Keratinocyte (primary cell): ENCODE measurements at regions not wholly inside any gene's neighbourhood (a gene's known extent, or its start where the extent isn't known, plus 50 kb on each side); places are given as distances from the start of the nearest gene placed in this dataset.

ENCODE experiments used
- DNase-seq: peaks from one replicate; pipeline ENCODE4 v3.0.0-alpha.2; 2011; ENCODE audit warnings: low read depth, missing footprints, low spot score
- FAIRE-seq: peaks from 2 replicates; lab custom pipeline; 2011; peaks lifted over from hg19 to GRCh38; lab: Jason Lieb, UNC
- H2AFZ ChIP-seq: 2 replicates; pipeline ENCODE4 v1.6.0; 2012; ENCODE audit warnings: low read length, control low read depth, inconsistent platforms; ENCODE audit not compliant: control insufficient read depth
- H3K27ac ChIP-seq: 2 replicates; pipeline ENCODE4 v1.5.1; 2011; ENCODE audit warnings: low read length; ENCODE audit not compliant: control insufficient read depth, insufficient read depth
- H3K27me3 ChIP-seq: 3 replicates; pipeline ENCODE4 v1.6.0; 2011; ENCODE audit warnings: low read length; ENCODE audit not compliant: control insufficient read depth, insufficient read depth; ENCODE audit errors: extremely low read depth
- H3K36me3 ChIP-seq, 2 experiments: 2 replicates in 1 of 2; 3 replicates in 1 of 2; pipeline ENCODE4 v1.5.1; 2011; ENCODE audit warnings: low read length in 2 of 2, mild to moderate bottlenecking in 1 of 2; ENCODE audit not compliant: control insufficient read depth in 2 of 2, insufficient read depth in 2 of 2; ENCODE audit errors: extremely low read depth in 1 of 2
- H3K4me1 ChIP-seq: 3 replicates; pipeline ENCODE4 v1.5.1; 2011; ENCODE audit warnings: low read length; ENCODE audit not compliant: control insufficient read depth, insufficient read depth; ENCODE audit errors: extremely low read depth
- H3K4me2 ChIP-seq: 3 replicates; pipeline ENCODE4 v1.6.0; 2011; ENCODE audit warnings: low read depth, low read length; ENCODE audit not compliant: control insufficient read depth, insufficient read depth; ENCODE audit errors: extremely low read depth
- H3K4me3 ChIP-seq, 3 experiments: fragments of 200-600 bp in 1 of 3; sonication (generic) in 1 of 3; 2 replicates in 2 of 3; 3 replicates in 1 of 3; pipeline ENCODE4 v1.5.1; 2011 to 2016; ENCODE audit warnings: low read length in 3 of 3, mild to moderate bottlenecking in 3 of 3, control low read depth in 2 of 3, inconsistent platforms in 1 of 3, low read depth in 1 of 3, mixed read lengths in 1 of 3, mixed run types in 1 of 3, moderate library complexity in 1 of 3; ENCODE audit not compliant: control insufficient read depth in 2 of 3, insufficient read depth in 2 of 3; ENCODE audit errors: extremely low read depth in 1 of 3
- H3K79me2 ChIP-seq: 2 replicates; pipeline ENCODE4 v1.6.0; 2012; ENCODE audit warnings: low read length; ENCODE audit not compliant: control insufficient read depth, insufficient read depth
- H3K9ac ChIP-seq: 3 replicates; pipeline ENCODE4 v1.6.0; 2011; ENCODE audit warnings: low read length; ENCODE audit not compliant: control insufficient read depth, insufficient read depth; ENCODE audit errors: extremely low read depth
- H3K9me1 ChIP-seq: 3 replicates; pipeline ENCODE4 v1.6.0; 2011; ENCODE audit warnings: low read length; ENCODE audit not compliant: control insufficient read depth, insufficient read depth; ENCODE audit errors: extremely low read depth
- H3K9me3 ChIP-seq: 2 replicates; pipeline ENCODE4 v1.5.1; 2012; ENCODE audit warnings: low read depth, low read length; ENCODE audit not compliant: control insufficient read depth
- H4K20me1 ChIP-seq: 3 replicates; pipeline ENCODE4 v1.6.0; 2011; ENCODE audit warnings: low read length; ENCODE audit not compliant: control insufficient read depth, insufficient read depth; ENCODE audit errors: extremely low read depth
- EZH2 ChIP-seq: IDR thresholded peaks from one replicate; pipeline ENCODE4 v1.6.1; 2012; ENCODE audit warnings: inconsistent platforms, mild to moderate bottlenecking, low read length, moderate library complexity
- dilution Hi-C: fragments of 300-500 bp; cut with MboI; formaldehyde crosslinking; loops from one replicate; pipeline ENCODE4 v1.7.0; 2020; ENCODE audit warnings: low sequenced_read_pairs; ENCODE audit not compliant: extremely low pct_ligation_motif_present
- TF ChIP-seq, protein P1 (sequence below), 3 experiments: IDR thresholded peaks in 1 of 3; conservative IDR thresholded peaks in 1 of 3; optimal IDR thresholded peaks in 1 of 3; 2 replicates in 2 of 3; 3 replicates in 1 of 3; pipeline versions ENCODE3 to v1.5.1; 2011; ENCODE audit warnings: low read length in 3 of 3, mild to moderate bottlenecking in 3 of 3, moderate library complexity in 2 of 3, control low read depth in 1 of 3, inconsistent platforms in 1 of 3; ENCODE audit not compliant: insufficient read depth in 2 of 3; ENCODE audit errors: extremely low read depth in 1 of 3

DNA sequence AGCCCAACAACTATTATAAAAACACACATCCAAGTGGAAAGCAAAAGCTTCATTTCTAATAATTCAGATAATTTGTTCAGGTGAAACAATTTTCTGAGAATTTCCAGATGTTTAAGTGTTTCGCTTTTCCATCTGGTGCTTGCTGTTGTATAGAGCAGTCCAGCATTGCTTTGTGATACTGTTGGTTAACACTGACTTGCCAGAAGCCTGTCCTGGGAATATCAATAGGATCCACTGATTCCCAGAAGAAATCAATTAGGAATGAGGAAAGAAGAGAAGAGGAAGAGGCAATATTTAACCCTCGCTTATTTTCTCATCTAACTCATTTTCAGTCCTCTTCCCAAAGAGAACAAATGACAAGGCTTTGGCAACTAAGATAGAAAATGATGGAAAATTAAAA lies 94.9 kb upstream of the DDIT4L start:
- no peaks in the 10 kb centered on the region for H3K36me3 ChIP-seq
- peaks cover 25% of the 10 kb centered on the region for H3K4me1 ChIP-seq
- no peak for DNase-seq
- H4K20me1 ChIP-seq = no peaks in the 10 kb centered on the region
- no peaks in the 10 kb centered on the region for H3K79me2 ChIP-seq
- no peaks in the 10 kb centered on the region for H3K9me3 ChIP-seq
- no peak overlapping the region for H3K27ac ChIP-seq
- dilution Hi-C loops = no loop called here
- no peak overlapping the region for H3K4me2 ChIP-seq
- no peak for TF ChIP-seq EZH2
- no peaks in the 10 kb centered on the region for H3K27me3 ChIP-seq
- no peak overlapping the region for H3K9ac ChIP-seq
- H3K4me3 ChIP-seq = no peak overlapping the region
- no peaks in the 10 kb centered on the region for H3K9me1 ChIP-seq
- H2AFZ ChIP-seq = no peak overlapping the region
- FAIRE-seq = no peak

DNA sequence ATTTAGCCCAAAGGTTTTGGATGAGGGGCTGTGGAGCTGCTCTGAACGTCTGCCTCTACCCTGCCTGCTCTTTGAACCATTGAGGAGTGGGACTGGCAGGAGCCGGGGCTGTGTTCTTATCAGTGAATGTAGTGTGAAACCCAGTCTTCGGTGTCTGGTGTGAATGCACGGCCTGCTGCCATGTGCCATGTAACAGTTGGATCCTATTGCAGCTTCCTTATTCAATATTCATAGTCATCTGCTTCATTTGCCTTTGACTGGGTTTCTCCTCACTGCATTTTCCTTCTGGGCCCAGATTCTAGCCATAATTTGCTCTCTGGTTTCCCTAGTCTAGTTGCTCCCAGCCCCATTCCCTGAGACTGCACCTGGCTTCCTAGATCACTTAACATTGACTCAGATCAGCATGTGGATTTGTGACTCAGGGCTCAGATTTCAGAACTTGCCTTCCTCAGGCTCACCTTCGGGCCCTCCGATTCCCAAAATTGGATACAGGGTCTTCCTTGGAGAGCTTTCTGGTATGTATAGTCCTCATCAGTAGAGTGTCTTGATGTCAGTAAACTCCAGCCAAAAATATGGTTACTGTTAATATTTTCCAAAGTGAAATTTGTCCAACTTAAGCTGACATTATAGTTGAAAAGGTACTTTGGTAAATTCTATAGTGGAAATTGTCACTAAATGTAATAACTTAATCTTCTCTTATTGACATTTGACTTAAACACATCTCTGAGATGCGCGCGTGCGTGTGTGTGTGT lies 94.0 kb upstream of the DDIT4L start:
- no peaks in the 10 kb centered on the region for H3K9me1 ChIP-seq
- no peaks in the 10 kb centered on the region for H3K9me3 ChIP-seq
- H3K9ac ChIP-seq = no peak overlapping the region
- DNase-seq = no peak
- H2AFZ ChIP-seq = no peak overlapping the region
- H3K79me2 ChIP-seq = no peaks in the 10 kb centered on the region
- dilution Hi-C loops = no loop called here
- peak; percentile 5 for FAIRE-seq
- no peak overlapping the region for H3K27ac ChIP-seq
- H3K27me3 ChIP-seq = no peaks in the 10 kb centered on the region
- no peak overlapping the region for H3K4me2 ChIP-seq
- TF ChIP-seq EZH2 = no peak
- TF ChIP-seq, protein P1, sequence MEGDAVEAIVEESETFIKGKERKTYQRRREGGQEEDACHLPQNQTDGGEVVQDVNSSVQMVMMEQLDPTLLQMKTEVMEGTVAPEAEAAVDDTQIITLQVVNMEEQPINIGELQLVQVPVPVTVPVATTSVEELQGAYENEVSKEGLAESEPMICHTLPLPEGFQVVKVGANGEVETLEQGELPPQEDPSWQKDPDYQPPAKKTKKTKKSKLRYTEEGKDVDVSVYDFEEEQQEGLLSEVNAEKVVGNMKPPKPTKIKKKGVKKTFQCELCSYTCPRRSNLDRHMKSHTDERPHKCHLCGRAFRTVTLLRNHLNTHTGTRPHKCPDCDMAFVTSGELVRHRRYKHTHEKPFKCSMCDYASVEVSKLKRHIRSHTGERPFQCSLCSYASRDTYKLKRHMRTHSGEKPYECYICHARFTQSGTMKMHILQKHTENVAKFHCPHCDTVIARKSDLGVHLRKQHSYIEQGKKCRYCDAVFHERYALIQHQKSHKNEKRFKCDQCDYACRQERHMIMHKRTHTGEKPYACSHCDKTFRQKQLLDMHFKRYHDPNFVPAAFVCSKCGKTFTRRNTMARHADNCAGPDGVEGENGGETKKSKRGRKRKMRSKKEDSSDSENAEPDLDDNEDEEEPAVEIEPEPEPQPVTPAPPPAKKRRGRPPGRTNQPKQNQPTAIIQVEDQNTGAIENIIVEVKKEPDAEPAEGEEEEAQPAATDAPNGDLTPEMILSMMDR (optimal IDR thresholded peaks at IDR 0.05 in 1 of 3, IDR thresholded peaks at IDR 0.05 in 1 of 3, conservative IDR thresholded peaks at IDR 0.05 in 1 of 3; ENCODE audit: extremely low read depth in 1 of 3, insufficient read depth in 2 of 3, low read length in 3 of 3) = no peak
- no peaks in the 10 kb centered on the region for H4K20me1 ChIP-seq
- H3K36me3 ChIP-seq = no peaks in the 10 kb centered on the region
- H3K4me1 ChIP-seq = peaks cover 17% of the 10 kb centered on the region
- no peak overlapping the region for H3K4me3 ChIP-seq

DNA sequence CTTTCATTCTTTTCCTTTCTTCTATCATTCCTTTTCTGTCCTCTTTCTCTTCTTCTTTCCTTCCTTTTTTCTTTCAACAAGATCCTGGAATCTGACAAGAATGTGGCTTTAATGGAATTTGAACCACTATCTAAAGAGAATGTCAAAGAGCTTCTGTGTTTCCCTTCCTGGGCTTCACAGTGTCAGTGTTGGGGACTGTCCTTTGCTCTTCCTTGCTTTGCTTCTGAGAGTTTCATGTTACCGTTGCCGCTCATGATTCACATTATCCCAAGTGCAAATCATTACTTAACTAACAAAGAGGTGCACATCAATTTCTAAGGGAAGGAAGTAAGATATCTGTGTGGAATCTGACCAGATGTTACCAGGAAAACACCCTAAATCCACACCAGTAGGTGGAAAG lies 90.5 kb upstream of the DDIT4L start:
- H3K27ac ChIP-seq = no peak overlapping the region

More for the DNA sequence above, 90.5 kb upstream of the DDIT4L start:
- Histone ChIP-seq H2AFZ (no peak overlapping the region), H3K4me3 (no peak overlapping the region), H3K27me3 (no peaks in the 10 kb centered on the region), H3K9me3 (no peaks in the 10 kb centered on the region), H4K20me1 (no peaks in the 10 kb centered on the region), H3K9ac (no peak overlapping the region), H3K9me1 (no peaks in the 10 kb centered on the region), H3K4me2 (no peak overlapping the region), H3K4me1 (no peaks in the 10 kb centered on the region), H3K79me2 (no peaks in the 10 kb centered on the region), H3K36me3 (no peaks in the 10 kb centered on the region)
- TF ChIP-seq, protein P1 (optimal IDR thresholded peaks at IDR 0.05 in 1 of 3, IDR thresholded peaks at IDR 0.05 in 1 of 3, conservative IDR thresholded peaks at IDR 0.05 in 1 of 3; ENCODE audit: extremely low read depth in 1 of 3, insufficient read depth in 2 of 3, low read length in 3 of 3) = no peak
- no peak for TF ChIP-seq EZH2
- dilution Hi-C loops = no loop called here
- DNase-seq = no peak
- FAIRE-seq = no peak
